PC-9 (cell line): ENCODE measurements at regions not wholly inside any gene's neighbourhood (a gene's known extent, or its start where the extent isn't known, plus 50 kb on each side); places are given as distances from the start of the nearest gene placed in this dataset.
"Not testable (repeated sequence)": the region's sequence is repeated elsewhere in the genome, so short reads cannot be mapped to it uniquely, and the experiment has no call there.

Source experiments
- BruUV-seq: library from RNA; stranded (reverse); fragments of 400-500 nt; replicated peaks from 2 replicates; lab custom pipeline; 2021; lab: Mats Ljungman, UMichigan
- CTCF ChIA-PET: fragments of 300-600 bp; sonication (Branson Sonifier 250); formaldehyde crosslinking; loops from one replicate; lab custom pipeline; 2022; ENCODE audit warnings: antibody characterized with exemption; lab: Charles Lee
- POLR2A ChIA-PET: fragments of 300-600 bp; sonication (Branson Sonifier 250); formaldehyde crosslinking; loops from one replicate; lab custom pipeline; 2022; ENCODE audit warnings: antibody characterized with exemption; ENCODE audit not compliant: unreplicated experiment; lab: Charles Lee
- DNase-seq, 2 experiments: peaks; one replicate each; pipeline versions ENCODE4 v3.0.0 to v3.0.0-alpha.2; 2015 to 2022; ENCODE audit warnings: mixed read lengths in 1 of 2
- H2AFZ ChIP-seq: fragments of 200-600 bp; sonication (generic); 2 replicates; pipeline ENCODE4 v1.8.1; 2017; ENCODE audit warnings: antibody characterized with exemption
- H3F3A ChIP-seq: fragments of 200-600 bp; sonication (generic); 2 replicates; pipeline ENCODE4 v1.8.1; 2017; ENCODE audit warnings: antibody characterized with exemption, mild to moderate bottlenecking, low read depth; ENCODE audit not compliant: insufficient read depth
- H3K27ac ChIP-seq: fragments of 200-600 bp; sonication (generic); 2 replicates; pipeline ENCODE4 v1.6.1; 2016; ENCODE audit warnings: mixed run types
- H3K27me3 ChIP-seq: fragments of 200-600 bp; sonication (generic); 2 replicates; pipeline ENCODE4 v1.6.1; 2016; ENCODE audit warnings: low read depth, mixed run types; ENCODE audit not compliant: insufficient read depth
- H3K36me3 ChIP-seq: fragments of 200-600 bp; sonication (generic); 2 replicates; pipeline ENCODE4 v1.6.1; 2016; ENCODE audit warnings: low read depth, mixed run types
- H3K4me1 ChIP-seq: fragments of 200-600 bp; sonication (generic); replicated peaks from 2 replicates; pipeline ENCODE4 v1.6.1; 2016; ENCODE audit warnings: mixed run types; ENCODE audit not compliant: insufficient read depth
- H3K4me2 ChIP-seq: fragments of 200-600 bp; sonication (generic); 2 replicates; pipeline ENCODE4 v1.6.1; 2017; ENCODE audit warnings: mixed run types
- H3K4me3 ChIP-seq: fragments of 200-600 bp; sonication (generic); 2 replicates; pipeline ENCODE4 v1.6.1; 2016; ENCODE audit warnings: mixed run types
- H3K79me2 ChIP-seq: fragments of 200-600 bp; sonication (generic); 2 replicates; pipeline ENCODE4 v1.6.1; 2017; ENCODE audit warnings: low read depth, mixed run types
- H3K9me2 ChIP-seq: fragments of 200-600 bp; sonication (generic); 2 replicates; pipeline ENCODE4 v1.8.1; 2017; ENCODE audit warnings: mild to moderate bottlenecking; ENCODE audit not compliant: insufficient read depth
- H3K9me3 ChIP-seq: fragments of 200-600 bp; sonication (generic); 2 replicates; pipeline ENCODE4 v1.8.1; 2016; ENCODE audit warnings: low read depth; ENCODE audit not compliant: insufficient read depth
- H4K20me1 ChIP-seq: fragments of 200-600 bp; sonication (generic); 2 replicates; pipeline ENCODE4 v1.8.1; 2017; ENCODE audit not compliant: insufficient read depth
- CTCF ChIP-seq: fragments of 200-600 bp; sonication (generic); conservative IDR thresholded peaks from 2 replicates; pipeline ENCODE4 v1.6.1; 2017; ENCODE audit warnings: mixed run types, antibody characterized with exemption, mild to moderate bottlenecking, moderate library complexity
- EZH2 ChIP-seq: fragments of 200-600 bp; sonication (generic); IDR thresholded peaks from 2 replicates; pipeline ENCODE4 v1.8.0; 2017; ENCODE audit warnings: antibody characterized with exemption, low read depth
- intact Hi-C: fragments of 100-400 bp; cut with micrococcal nuclease; formaldehyde crosslinking; loops from one replicate; pipeline ENCODE4 v1.10.0; 2022; ENCODE audit not compliant: unreplicated experiment

- ChIA-PET POLR2A (interaction anchor here (0.6 kb wide), 1 partner anchor 22 kb away, joined by 4 read pairs; no protein-coding TSS in a partner anchor), CTCF (no interaction called here)
- no peak for TF ChIP-seq EZH2
- TF ChIP-seq CTCF: no peak
- no peaks in the 10 kb centered on the region for H3K4me1 ChIP-seq
- no peaks in the 10 kb centered on the region for H3K79me2 ChIP-seq
- DNase-seq: no peak
- no peaks in the 10 kb centered on the region for H3F3A ChIP-seq
- H3K4me3 ChIP-seq: no peak overlapping the region
- H4K20me1 ChIP-seq: no peaks in the 10 kb centered on the region
- no peaks in the 10 kb centered on the region for H3K9me3 ChIP-seq
- H3K27ac ChIP-seq: no peak overlapping the region
- H3K27me3 ChIP-seq: no peaks in the 10 kb centered on the region
- intact Hi-C loops: no loop called here
- no peaks in the 10 kb centered on the region for H3K9me2 ChIP-seq
- H2AFZ ChIP-seq: no peak overlapping the region
- H3K36me3 ChIP-seq: no peaks in the 10 kb centered on the region
- no peak overlapping the region for H3K4me2 ChIP-seq
- BruUV-seq: no TSS peak
These were observed 1885.4 kb upstream of the CELF4 start for GRCh38 chr18:39450958-39451357.

DNA sequence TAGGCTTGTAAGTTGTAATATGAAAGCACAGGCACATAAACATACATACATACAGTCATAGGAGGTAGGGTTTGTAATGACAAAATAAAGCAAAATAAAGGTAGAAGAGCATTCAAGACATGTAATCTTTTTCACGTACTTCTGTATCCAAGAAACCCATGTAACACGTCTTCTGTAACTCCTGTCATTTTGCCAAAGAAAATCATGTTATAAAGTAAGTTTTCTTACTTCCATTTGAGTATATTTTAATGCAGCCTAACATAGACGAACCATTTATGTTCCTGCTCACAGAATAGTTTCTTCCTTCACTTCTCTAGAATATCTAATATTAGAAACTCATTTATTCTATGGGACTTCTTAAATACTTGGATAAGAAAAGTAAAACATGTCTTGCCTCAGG, 1884.0 kb upstream of the CELF4 start:
- no peaks in the 10 kb centered on the region for H3K9me3 ChIP-seq
- H3K27me3 ChIP-seq: no peaks in the 10 kb centered on the region
- no TSS peak for BruUV-seq
- H2AFZ ChIP-seq: no peak overlapping the region
- no peaks in the 10 kb centered on the region for H3F3A ChIP-seq
- ChIA-PET POLR2A (no interaction called here), CTCF (no interaction called here)
- no peak overlapping the region for H3K4me3 ChIP-seq
- H4K20me1 ChIP-seq: no peaks in the 10 kb centered on the region
- H3K36me3 ChIP-seq: no peaks in the 10 kb centered on the region
- H3K79me2 ChIP-seq: no peaks in the 10 kb centered on the region
- no peak overlapping the region for H3K27ac ChIP-seq
- no peak for TF ChIP-seq EZH2
- TF ChIP-seq CTCF: no peak
- H3K4me1 ChIP-seq: no peaks in the 10 kb centered on the region
- H3K9me2 ChIP-seq: no peaks in the 10 kb centered on the region
- intact Hi-C loops: no loop called here
- H3K4me2 ChIP-seq: no peak overlapping the region
- no peak for DNase-seq

DNA sequence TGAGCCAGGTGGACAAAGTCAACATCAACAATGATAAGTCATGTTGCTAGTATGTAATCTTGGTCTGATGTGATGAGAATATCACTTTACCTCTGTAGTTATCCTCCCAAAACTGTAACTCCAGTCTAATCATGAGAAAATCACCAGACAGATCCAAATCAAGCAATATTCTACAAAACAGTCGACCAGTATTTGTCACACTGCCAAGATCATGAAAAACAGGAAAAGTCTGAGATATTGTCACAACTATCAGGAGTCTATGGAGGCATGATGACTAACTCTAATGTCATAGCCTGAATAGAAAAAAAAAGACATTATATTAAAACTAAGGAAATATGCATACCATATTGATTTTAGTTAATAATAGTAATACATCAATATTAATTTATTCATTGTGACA, 1883.3 kb upstream of the CELF4 start:
- Histone ChIP-seq H3K27me3 (no peaks in the 10 kb centered on the region), H3K9me2 (no peaks in the 10 kb centered on the region), H3K36me3 (no peaks in the 10 kb centered on the region), H3K79me2 (no peaks in the 10 kb centered on the region), H4K20me1 (no peaks in the 10 kb centered on the region), H3K9me3 (no peaks in the 10 kb centered on the region), H3K4me2 (no peak overlapping the region), H3K4me3 (no peak overlapping the region), H3K4me1 (no peaks in the 10 kb centered on the region), H3K27ac (no peak overlapping the region), H3F3A (no peaks in the 10 kb centered on the region), H2AFZ (no peak overlapping the region)
- ChIA-PET CTCF (no interaction called here), POLR2A (no interaction called here)
- TF ChIP-seq CTCF (no peak), EZH2 (no peak)
- intact Hi-C loops: no loop called here
- no peak for DNase-seq
- BruUV-seq: no TSS peak

DNA sequence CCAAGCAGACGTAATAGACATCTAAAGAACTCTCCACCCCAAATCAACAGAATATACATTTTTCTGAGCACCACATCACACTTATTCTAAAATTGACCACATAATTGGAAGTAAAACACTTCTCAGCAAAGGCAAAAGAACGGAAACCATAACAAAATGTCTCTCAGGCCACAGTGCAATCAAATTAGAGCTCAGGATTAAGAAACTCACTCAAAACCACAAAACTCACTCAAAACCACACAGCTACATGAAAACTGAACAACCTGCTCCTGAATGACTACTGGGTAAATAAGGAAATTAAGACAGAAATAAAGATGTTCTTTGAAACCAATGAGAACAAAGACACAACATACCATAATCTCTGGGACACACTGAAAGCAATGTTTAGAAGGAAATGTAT, 1879.4 kb upstream of the CELF4 start:
- H3K79me2 ChIP-seq, POLR2A ChIA-PET, H3K4me2 ChIP-seq, H4K20me1 ChIP-seq, intact Hi-C loops, H3K9me3 ChIP-seq, H3K9me2 ChIP-seq, DNase-seq, H3K4me1 ChIP-seq, H3K27ac ChIP-seq, H3K27me3 ChIP-seq, BruUV-seq, H3K4me3 ChIP-seq, H2AFZ ChIP-seq, H3K36me3 ChIP-seq, H3F3A ChIP-seq, CTCF ChIA-PET: not testable (repeated sequence)
